HepG2 (cell line): ENCODE measurements at regions not wholly inside any gene's neighbourhood (a gene's known extent, or its start where the extent isn't known, plus 50 kb on each side); places are given as distances from the start of the nearest gene placed in this dataset.

Experiments used
- ATAC-seq: fragments of 200-7000 bp; cut with Tn5 transposase; 3 replicates; pipeline ENCODE4 v1.9.1; 2020; ENCODE audit warnings: mild to moderate bottlenecking, moderate library complexity
- BruUV-seq: library from RNA; stranded (reverse); fragments of 400-500 nt; replicated peaks from 2 replicates; lab custom pipeline; 2021; lab: Mats Ljungman, UMichigan
- CTCF ChIA-PET: fragments of 300-600 bp; formaldehyde crosslinking; extraction: SDS; loops from one replicate; lab custom pipeline; 2021; ENCODE audit warnings: low total read pairs, inconsistent platforms, low intra/inter-chr PET ratio; lab: Yijun Ruan, JAX
- POLR2A ChIA-PET: fragments of 350-600 bp; sonication (Branson Sonifier 250); formaldehyde crosslinking; loops from one replicate; lab custom pipeline; 2020; ENCODE audit warnings: antibody characterized with exemption, inconsistent platforms; lab: Yijun Ruan, JAX
- DNase-seq: peaks from one replicate; pipeline ENCODE4 v3.0.0-alpha.2; 2015; ENCODE audit warnings: low spot score
- FAIRE-seq: peaks from 3 replicates; lab custom pipeline; 2011; peaks lifted over from hg19 to GRCh38; lab: Jason Lieb, UNC
- H2AFZ ChIP-seq: one replicate; pipeline ENCODE4 v1.6.1; 2011; ENCODE audit warnings: low read length, inconsistent platforms
- H3K27ac ChIP-seq: fragments of 300-600 bp; 3 replicates; pipeline ENCODE4 v1.8.0; 2011; ENCODE audit warnings: mixed run types, mild to moderate bottlenecking, mixed read lengths, low read length, inconsistent platforms; ENCODE audit not compliant: insufficient read depth; ENCODE audit errors: extremely low read length
- H3K27me3 ChIP-seq, 2 experiments: fragments of 200-600 bp in 1 of 2; 2 replicates in 1 of 2; 3 replicates in 1 of 2; pipeline versions ENCODE4 v1.6.0 to v1.8.0; 2011; ENCODE audit warnings: low read length in 2 of 2, mild to moderate bottlenecking in 2 of 2, moderate library complexity in 2 of 2, inconsistent platforms in 1 of 2; ENCODE audit not compliant: insufficient read depth in 2 of 2, control insufficient read depth in 1 of 2
- H3K36me3 ChIP-seq, 2 experiments: fragments of 200-600 bp in 1 of 2; replicated peaks in 1 of 2; 2 replicates in 1 of 2; 3 replicates in 1 of 2; pipeline versions ENCODE4 v1.5.1 to v1.8.0; 2011; ENCODE audit warnings: low read length in 2 of 2, inconsistent platforms in 1 of 2; ENCODE audit not compliant: insufficient read depth in 2 of 2, control insufficient read depth in 1 of 2
- H3K4me1 ChIP-seq: 2 replicates; pipeline ENCODE4 v1.5.1; 2012; ENCODE audit warnings: low read length, inconsistent platforms; ENCODE audit not compliant: insufficient read depth
- H3K4me2 ChIP-seq: 2 replicates; pipeline ENCODE4 v1.6.0; 2011; ENCODE audit warnings: low read depth, low read length, inconsistent platforms
- H3K4me3 ChIP-seq, 3 experiments: fragments of 200-600 bp in 1 of 3; sonication (generic), shearing (Covaris generic) in 1 of 3; replicated peaks in 1 of 3; 2 replicates each; pipeline ENCODE4 v1.5.1; 2011 to 2016; ENCODE audit warnings: low read length in 3 of 3, inconsistent platforms in 2 of 3, low read depth in 2 of 3, mild to moderate bottlenecking in 2 of 3, control low read depth in 1 of 3, mixed read lengths in 1 of 3; ENCODE audit not compliant: insufficient read depth in 1 of 3
- H3K79me2 ChIP-seq: one replicate; pipeline ENCODE4 v1.6.1; 2011; ENCODE audit warnings: low read length, inconsistent platforms; ENCODE audit not compliant: insufficient read depth
- H3K9ac ChIP-seq: 2 replicates; pipeline ENCODE4 v1.6.0; 2011; ENCODE audit warnings: mild to moderate bottlenecking, low read depth, low read length, inconsistent platforms; ENCODE audit not compliant: insufficient read depth
- H3K9me3 ChIP-seq: 2 replicates; pipeline ENCODE4 v1.5.1; 2012; ENCODE audit warnings: mild to moderate bottlenecking, low read length
- H4K20me1 ChIP-seq: 2 replicates; pipeline ENCODE4 v1.6.0; 2011; ENCODE audit warnings: inconsistent platforms, mild to moderate bottlenecking, low read length, moderate library complexity; ENCODE audit not compliant: insufficient read depth
- KMT2B ChIP-seq: IDR thresholded peaks from 2 replicates; pipeline ENCODE4 v1.6.1; 2016; ENCODE audit warnings: missing genetic modification reagents, missing compliant biosample characterization
- PRDM15 ChIP-seq: sonication (generic); formaldehyde crosslinking; IDR thresholded peaks from 2 replicates; pipeline ENCODE4 v1.4.0; 2020; ENCODE audit warnings: missing genetic modification reagents
- SNRNP70 ChIP-seq: fragments of 200-400 bp; formaldehyde crosslinking; IDR thresholded peaks from 2 replicates; pipeline ENCODE4 v1.6.1; 2017; ENCODE audit warnings: mild to moderate bottlenecking, low read depth, low read length, moderate library complexity
- ZHX2 ChIP-seq, 2 experiments: sonication (generic) in 1 of 2; formaldehyde crosslinking in 1 of 2; IDR thresholded peaks; 2 replicates each; pipeline versions ENCODE4 v1.6.1 to v1.9.0; 2014 to 2022; ENCODE audit warnings: antibody characterized with exemption in 1 of 2, borderline replicate concordance in 1 of 2, inconsistent platforms in 1 of 2, low read depth in 1 of 2, missing genetic modification reagents in 1 of 2
- ZNF607 ChIP-seq: sonication (generic); formaldehyde crosslinking; IDR thresholded peaks from 2 replicates; pipeline ENCODE4 v1.5.1; 2020; ENCODE audit warnings: missing genetic modification reagents, mild to moderate bottlenecking, borderline replicate concordance
- ZSCAN12 ChIP-seq: sonication (generic); formaldehyde crosslinking; IDR thresholded peaks from 2 replicates; pipeline ENCODE4 v1.9.0; 2021; ENCODE audit warnings: mild to moderate bottlenecking, missing genetic modification reagents
- WGBS: methylation state at CpG from one replicate; pipeline ENCODE4 v1.1.6; 2017; ENCODE audit warnings: low lambda C conversion rate; 5-methylcytosine and 5-hydroxymethylcytosine counted together
- in situ Hi-C: cut with HindIII; loops from 2 replicates; pipeline ENCODE4 v1.10.0; 2017; ENCODE audit warnings: low pct_unique_long_range_greater_than_20kb; ENCODE audit not compliant: extremely low pct_ligation_motif_present
- intact Hi-C: fragments of 100-400 bp; cut with micrococcal nuclease; formaldehyde crosslinking; loops from one replicate; pipeline ENCODE4 v1.10.0; 2022; ENCODE audit not compliant: unreplicated experiment
- TF ChIP-seq, protein P1 (sequence below): sonication (generic); formaldehyde crosslinking; IDR thresholded peaks from 2 replicates; pipeline ENCODE4 v1.5.1; 2020; ENCODE audit warnings: missing genetic modification reagents, mild to moderate bottlenecking, borderline replicate concordance

- Histone ChIP-seq H3K4me2 (no peak overlapping the region), H3K4me3 (no peak overlapping the region), H4K20me1 (no peaks in the 10 kb centered on the region), H3K9me3 (no peaks in the 10 kb centered on the region), H3K9ac (no peak overlapping the region), H3K27me3 (peaks cover 0 to 13% of the 10 kb centered on the region in 2 experiments; a peak in 2 of 5 replicates), H3K79me2 (no peaks in the 10 kb centered on the region), H3K36me3 (no peaks in the 10 kb centered on the region), H3K27ac (no peak overlapping the region), H2AFZ (no peak overlapping the region), H3K4me1 (no peaks in the 10 kb centered on the region)
- DNase-seq = no peak
- FAIRE-seq = no peak
- no peak for ATAC-seq
- intact Hi-C loops (no loop called here), in situ Hi-C loops (no loop called here)
- CTCF ChIA-PET = no interaction called here
- WGBS = 23% methylated on average over 7 of the region's 7 CpGs
- POLR2A ChIA-PET = no interaction called here
- BruUV-seq = no TSS peak
- TF ChIP-seq, protein P1, sequence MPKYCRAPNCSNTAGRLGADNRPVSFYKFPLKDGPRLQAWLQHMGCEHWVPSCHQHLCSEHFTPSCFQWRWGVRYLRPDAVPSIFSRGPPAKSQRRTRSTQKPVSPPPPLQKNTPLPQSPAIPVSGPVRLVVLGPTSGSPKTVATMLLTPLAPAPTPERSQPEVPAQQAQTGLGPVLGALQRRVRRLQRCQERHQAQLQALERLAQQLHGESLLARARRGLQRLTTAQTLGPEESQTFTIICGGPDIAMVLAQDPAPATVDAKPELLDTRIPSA (CRISPR knock-in tag) = no peak
- TF ChIP-seq SNRNP70 = no peak
- no peak for TF ChIP-seq PRDM15 (CRISPR knock-in tag)
- no peak for TF ChIP-seq ZNF607 (CRISPR knock-in tag)
- TF ChIP-seq ZSCAN12 (CRISPR knock-in tag) = no peak
- TF ChIP-seq KMT2B (CRISPR knock-in tag) = no peak
- no peak for TF ChIP-seq ZHX2 (IDR thresholded peaks at IDR 0.05; ENCODE audit: low read depth)
- no peak for TF ChIP-seq ZHX2 (CRISPR knock-in tag; IDR thresholded peaks at IDR 0.05; ENCODE audit: borderline replicate concordance)
These were observed 155.0 kb downstream of the ADAMTS15 start for GRCh38 chr11:130603335-130603906.
